HepG2 (cell line): ENCODE measurements at regions not wholly inside any gene's neighbourhood (a gene's known extent, or its start where the extent isn't known, plus 50 kb on each side); places are given as distances from the start of the nearest gene placed in this dataset.

ENCODE experiments used
- ATAC-seq: fragments of 200-7000 bp; cut with Tn5 transposase; 3 replicates; pipeline ENCODE4 v1.9.1; 2020; ENCODE audit warnings: mild to moderate bottlenecking, moderate library complexity
- BruUV-seq: library from RNA; stranded (reverse); fragments of 400-500 nt; replicated peaks from 2 replicates; lab custom pipeline; 2021; lab: Mats Ljungman, UMichigan
- CTCF ChIA-PET: fragments of 300-600 bp; formaldehyde crosslinking; extraction: SDS; loops from one replicate; lab custom pipeline; 2021; ENCODE audit warnings: low total read pairs, inconsistent platforms, low intra/inter-chr PET ratio; lab: Yijun Ruan, JAX
- POLR2A ChIA-PET: fragments of 350-600 bp; sonication (Branson Sonifier 250); formaldehyde crosslinking; loops from one replicate; lab custom pipeline; 2020; ENCODE audit warnings: antibody characterized with exemption, inconsistent platforms; lab: Yijun Ruan, JAX
- DNase-seq: peaks from one replicate; pipeline ENCODE4 v3.0.0-alpha.2; 2015; ENCODE audit warnings: low spot score
- FAIRE-seq: peaks from 3 replicates; lab custom pipeline; 2011; peaks lifted over from hg19 to GRCh38; lab: Jason Lieb, UNC
- H2AFZ ChIP-seq: one replicate; pipeline ENCODE4 v1.6.1; 2011; ENCODE audit warnings: low read length, inconsistent platforms
- H3K27ac ChIP-seq: fragments of 300-600 bp; 3 replicates; pipeline ENCODE4 v1.8.0; 2011; ENCODE audit warnings: mixed run types, mild to moderate bottlenecking, mixed read lengths, low read length, inconsistent platforms; ENCODE audit not compliant: insufficient read depth; ENCODE audit errors: extremely low read length
- H3K27me3 ChIP-seq, 2 experiments: fragments of 200-600 bp in 1 of 2; 2 replicates in 1 of 2; 3 replicates in 1 of 2; pipeline versions ENCODE4 v1.6.0 to v1.8.0; 2011; ENCODE audit warnings: low read length in 2 of 2, mild to moderate bottlenecking in 2 of 2, moderate library complexity in 2 of 2, inconsistent platforms in 1 of 2; ENCODE audit not compliant: insufficient read depth in 2 of 2, control insufficient read depth in 1 of 2
- H3K36me3 ChIP-seq, 2 experiments: fragments of 200-600 bp in 1 of 2; replicated peaks in 1 of 2; 2 replicates in 1 of 2; 3 replicates in 1 of 2; pipeline versions ENCODE4 v1.5.1 to v1.8.0; 2011; ENCODE audit warnings: low read length in 2 of 2, inconsistent platforms in 1 of 2; ENCODE audit not compliant: insufficient read depth in 2 of 2, control insufficient read depth in 1 of 2
- H3K4me1 ChIP-seq: 2 replicates; pipeline ENCODE4 v1.5.1; 2012; ENCODE audit warnings: low read length, inconsistent platforms; ENCODE audit not compliant: insufficient read depth
- H3K4me2 ChIP-seq: 2 replicates; pipeline ENCODE4 v1.6.0; 2011; ENCODE audit warnings: low read depth, low read length, inconsistent platforms
- H3K4me3 ChIP-seq, 3 experiments: fragments of 200-600 bp in 1 of 3; sonication (generic), shearing (Covaris generic) in 1 of 3; replicated peaks in 1 of 3; 2 replicates each; pipeline ENCODE4 v1.5.1; 2011 to 2016; ENCODE audit warnings: low read length in 3 of 3, inconsistent platforms in 2 of 3, low read depth in 2 of 3, mild to moderate bottlenecking in 2 of 3, control low read depth in 1 of 3, mixed read lengths in 1 of 3; ENCODE audit not compliant: insufficient read depth in 1 of 3
- H3K79me2 ChIP-seq: one replicate; pipeline ENCODE4 v1.6.1; 2011; ENCODE audit warnings: low read length, inconsistent platforms; ENCODE audit not compliant: insufficient read depth
- H3K9ac ChIP-seq: 2 replicates; pipeline ENCODE4 v1.6.0; 2011; ENCODE audit warnings: mild to moderate bottlenecking, low read depth, low read length, inconsistent platforms; ENCODE audit not compliant: insufficient read depth
- H3K9me3 ChIP-seq: 2 replicates; pipeline ENCODE4 v1.5.1; 2012; ENCODE audit warnings: mild to moderate bottlenecking, low read length
- H4K20me1 ChIP-seq: 2 replicates; pipeline ENCODE4 v1.6.0; 2011; ENCODE audit warnings: inconsistent platforms, mild to moderate bottlenecking, low read length, moderate library complexity; ENCODE audit not compliant: insufficient read depth
- ARID5B ChIP-seq: IDR thresholded peaks from 2 replicates; pipeline ENCODE4 v1.4.0; 2020; ENCODE audit warnings: mild to moderate bottlenecking, missing genetic modification reagents
- CCDC6 ChIP-seq: sonication (generic); formaldehyde crosslinking; IDR thresholded peaks from 2 replicates; pipeline ENCODE4 v1.8.1; 2022; ENCODE audit warnings: mild to moderate bottlenecking, missing genetic modification reagents, moderate library complexity
- GATAD2A ChIP-seq: IDR thresholded peaks from 2 replicates; pipeline ENCODE4 v1.6.1; 2016
- HBP1 ChIP-seq: IDR thresholded peaks from 2 replicates; pipeline ENCODE4 v1.6.1; 2016; ENCODE audit warnings: low read depth, control low read depth
- IRF1 ChIP-seq: sonication (generic); formaldehyde crosslinking; IDR thresholded peaks from 2 replicates; pipeline ENCODE4 v1.4.0; 2020; ENCODE audit warnings: low read depth, mild to moderate bottlenecking, missing genetic modification reagents
- MYC ChIP-seq: sonication (generic); formaldehyde crosslinking; IDR thresholded peaks from 2 replicates; pipeline ENCODE4 v1.9.0; 2021; ENCODE audit warnings: missing genetic modification reagents, borderline replicate concordance
- NFE2L1 ChIP-seq: sonication (generic); formaldehyde crosslinking; IDR thresholded peaks from 2 replicates; pipeline ENCODE4 v1.4.0; 2020; ENCODE audit warnings: missing genetic modification reagents, mild to moderate bottlenecking, borderline replicate concordance
- PHF5A ChIP-seq: IDR thresholded peaks from one replicate; pipeline ENCODE4 v1.6.1; 2018; ENCODE audit warnings: low read depth, missing genetic modification reagents; ENCODE audit not compliant: unreplicated experiment
- SIX4 ChIP-seq: sonication (generic); formaldehyde crosslinking; IDR thresholded peaks from 2 replicates; pipeline ENCODE4 v1.4.0; 2020; ENCODE audit warnings: missing genetic modification reagents
- SOX13 ChIP-seq, 3 experiments: fragments of 450-650 bp in 1 of 3; sonication (generic) in 1 of 3; formaldehyde crosslinking in 1 of 3; IDR thresholded peaks in 2 of 3; conservative IDR thresholded peaks in 1 of 3; 2 replicates each; pipeline versions ENCODE4 v1.5.0 to v1.6.1; 2016 to 2020; ENCODE audit warnings: antibody characterized with exemption in 1 of 3, mild to moderate bottlenecking in 1 of 3, missing compliant biosample characterization in 1 of 3, missing genetic modification reagents in 1 of 3, moderate library complexity in 1 of 3
- SRSF1 ChIP-seq: fragments of 200-400 bp; formaldehyde crosslinking; optimal IDR thresholded peaks from 2 replicates; pipeline ENCODE3; 2017; ENCODE audit warnings: mild to moderate bottlenecking, low read depth, low read length, moderate library complexity
- TCF7L2 ChIP-seq: IDR thresholded peaks from 2 replicates; pipeline ENCODE4 v1.6.1; 2011; ENCODE audit warnings: mild to moderate bottlenecking, low read depth, low read length, moderate library complexity
- THYN1 ChIP-seq: sonication (generic); formaldehyde crosslinking; IDR thresholded peaks from 2 replicates; pipeline ENCODE4 v1.8.1; 2023; ENCODE audit warnings: low read depth, mild to moderate bottlenecking, moderate library complexity, missing genetic modification reagents, borderline replicate concordance
- ZBTB3 ChIP-seq: sonication (generic); formaldehyde crosslinking; IDR thresholded peaks from 2 replicates; pipeline ENCODE4 v1.4.0; 2020; ENCODE audit warnings: low read depth, mild to moderate bottlenecking, moderate library complexity, missing genetic modification reagents, borderline replicate concordance
- ZNF331 ChIP-seq: sonication (generic); formaldehyde crosslinking; IDR thresholded peaks from 2 replicates; pipeline ENCODE4 v1.4.0; 2020; ENCODE audit warnings: missing genetic modification reagents
- ZNF441 ChIP-seq: sonication (generic); formaldehyde crosslinking; IDR thresholded peaks from 2 replicates; pipeline ENCODE4 v1.7.0; 2021; ENCODE audit warnings: missing genetic modification reagents, borderline replicate concordance
- ZSCAN22 ChIP-seq: sonication (generic); formaldehyde crosslinking; IDR thresholded peaks from 2 replicates; pipeline ENCODE4 v1.4.0; 2020; ENCODE audit warnings: mild to moderate bottlenecking, missing genetic modification reagents
- WGBS: methylation state at CpG from one replicate; pipeline ENCODE4 v1.1.6; 2017; ENCODE audit warnings: low lambda C conversion rate; 5-methylcytosine and 5-hydroxymethylcytosine counted together
- in situ Hi-C: cut with HindIII; loops from 2 replicates; pipeline ENCODE4 v1.10.0; 2017; ENCODE audit warnings: low pct_unique_long_range_greater_than_20kb; ENCODE audit not compliant: extremely low pct_ligation_motif_present
- intact Hi-C: fragments of 100-400 bp; cut with micrococcal nuclease; formaldehyde crosslinking; loops from one replicate; pipeline ENCODE4 v1.10.0; 2022; ENCODE audit not compliant: unreplicated experiment

GRCh38 chr2:41727711-41728110 lies 320.1 kb upstream of the PKDCC start (continued):
- no peak for TF ChIP-seq HBP1 (CRISPR knock-in tag)

- no peaks in the 10 kb centered on the region for H3K79me2 ChIP-seq
- DNase-seq (peak; percentile 64), FAIRE-seq (peak; percentile 82), ATAC-seq (peak; percentile 58)
- H3K9ac ChIP-seq, result no peak overlapping the region
- ChIA-PET POLR2A (no interaction called here), CTCF (no interaction called here)
- H3K27me3 ChIP-seq, result 0 out of 5 replicates have a peak, but pooled peaks cover 0 to 6% of the 10 kb centered on the region in 2 experiments
- in situ Hi-C loops, result no loop called here
- H3K27ac ChIP-seq, result no peak overlapping the region
- no peak overlapping the region for H2AFZ ChIP-seq
- H3K4me2 ChIP-seq, result no peak overlapping the region
- no TSS peak for BruUV-seq
- H3K9me3 ChIP-seq, result no peaks in the 10 kb centered on the region
- H4K20me1 ChIP-seq, result no peaks in the 10 kb centered on the region
- H3K36me3 ChIP-seq, result no peaks in the 10 kb centered on the region
- intact Hi-C loops, result no loop called here
- WGBS, result 2% methylated on average over 5 of the region's 5 CpGs
- H3K4me3 ChIP-seq, result no peak overlapping the region
- peaks cover 21% of the 10 kb centered on the region for H3K4me1 ChIP-seq
- no peak for TF ChIP-seq MYC
- peak; percentile 81 for TF ChIP-seq GATAD2A (CRISPR knock-in tag)
- TF ChIP-seq NFE2L1 (CRISPR knock-in tag), result no peak
- no peak for TF ChIP-seq ZBTB3 (CRISPR knock-in tag)
- TF ChIP-seq ZSCAN22 (CRISPR knock-in tag), result no peak
- TF ChIP-seq ZNF441, result no peak
- TF ChIP-seq ARID5B, result peak; percentile 89
- TF ChIP-seq SOX13 (IDR thresholded peaks at IDR 0.05), result no peak
- TF ChIP-seq SOX13 (CRISPR knock-in tag; conservative IDR thresholded peaks at IDR 0.05 in 1 of 2, IDR thresholded peaks at IDR 0.05 in 1 of 2), result peak in 1 of 2 experiments; percentile 34; a peak in 1 of 4 replicates
- TF ChIP-seq PHF5A (CRISPR knock-in tag), result no peak
- TF ChIP-seq ZNF331 (CRISPR knock-in tag), result peak; percentile 27; the same call in 1 of the 2 replicates
- no peak for TF ChIP-seq SRSF1
- no peak for TF ChIP-seq THYN1 (CRISPR knock-in tag)
- peak; percentile 45; the same call in 1 of the 2 replicates for TF ChIP-seq TCF7L2
- TF ChIP-seq CCDC6 (CRISPR knock-in tag), result no peak
- TF ChIP-seq SIX4 (CRISPR knock-in tag), result peak; percentile 96
- no peak for TF ChIP-seq IRF1 (CRISPR knock-in tag)
Observed at GRCh38 chr2:41728788-41729338, 319.0 kb upstream of the PKDCC start.
